SK-MEL-5 (cell line): ENCODE measurements at regions not wholly inside any gene's neighbourhood (a gene's known extent, or its start where the extent isn't known, plus 50 kb on each side); places are given as distances from the start of the nearest gene placed in this dataset.
A peak's percentile ranks its signal among the peaks of the same experiment; 100 is the strongest.

Experiments
- DNase-seq: peaks from one replicate; pipeline ENCODE4 v3.0.0-alpha.2; 2016; ENCODE audit warnings: low read depth, low spot score
- in situ Hi-C: cut with HindIII; loops from 2 replicates; pipeline ENCODE4 v1.10.0; 2016; ENCODE audit warnings: low sequenced_read_pairs, high pct_unique_total_duplicates, low pct_unique_long_range_greater_than_20kb

DNA sequence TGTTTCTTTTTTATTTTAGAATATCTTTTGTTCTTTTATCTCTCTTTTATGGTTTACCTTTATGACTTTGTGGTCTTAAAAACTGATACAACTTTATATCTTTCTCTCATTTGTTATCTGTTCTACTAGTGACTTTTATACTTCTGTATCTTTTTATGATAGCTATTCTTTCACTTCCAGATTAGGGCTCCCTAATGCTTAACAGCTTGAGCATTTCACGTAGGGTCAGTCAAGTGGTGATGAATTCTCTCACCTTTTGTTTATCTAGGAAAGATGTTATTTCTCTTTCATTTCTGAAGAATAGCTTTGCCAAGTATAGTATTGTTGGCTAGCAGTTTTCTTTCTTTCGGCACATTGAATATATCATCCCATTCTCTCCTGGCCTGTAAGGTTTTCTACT lies 123.6 kb downstream of the NUDT12 start:
- in situ Hi-C loops, result no loop called here
- no peak for DNase-seq

DNA sequence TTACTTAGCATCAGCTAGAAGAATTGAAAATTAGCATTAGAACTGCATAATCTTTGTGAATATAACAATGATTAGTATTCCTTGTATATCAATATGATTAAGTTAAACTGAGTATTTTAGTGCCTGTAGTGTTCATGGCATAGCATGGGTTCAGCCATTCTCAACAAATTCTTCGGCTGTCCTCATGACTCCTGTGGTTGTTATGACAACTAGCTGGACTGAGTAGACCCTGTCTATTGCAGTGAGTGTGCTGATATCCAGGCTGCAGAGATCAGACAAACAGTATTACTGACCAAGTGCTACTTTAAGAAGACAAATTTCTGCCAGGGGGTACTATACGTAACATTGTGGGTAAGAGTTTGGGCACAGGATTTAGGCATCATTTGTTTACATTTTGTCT lies 125.9 kb downstream of the NUDT12 start:
- DNase-seq, result no peak
- in situ Hi-C loops, result no loop called here

DNA sequence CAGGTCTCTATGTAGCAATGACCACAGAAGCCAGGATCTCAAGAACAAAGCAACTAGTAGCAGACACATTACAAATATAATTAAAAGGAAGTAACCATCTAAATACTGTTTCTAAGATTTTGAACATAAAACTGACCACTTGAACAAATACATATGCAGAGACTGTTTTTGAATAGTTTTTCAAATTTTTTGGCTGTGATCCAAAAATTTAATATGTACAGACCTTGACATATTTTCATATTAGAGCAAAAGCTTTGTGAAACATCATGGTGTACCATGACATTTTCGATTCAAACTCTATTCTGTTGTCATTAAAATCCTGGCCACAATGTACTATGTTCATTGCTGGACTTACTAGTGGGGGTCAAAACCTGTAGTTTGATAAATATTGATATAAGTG lies 126.5 kb downstream of the NUDT12 start:
- DNase-seq, result no peak
- in situ Hi-C loops, result no loop called here

DNA sequence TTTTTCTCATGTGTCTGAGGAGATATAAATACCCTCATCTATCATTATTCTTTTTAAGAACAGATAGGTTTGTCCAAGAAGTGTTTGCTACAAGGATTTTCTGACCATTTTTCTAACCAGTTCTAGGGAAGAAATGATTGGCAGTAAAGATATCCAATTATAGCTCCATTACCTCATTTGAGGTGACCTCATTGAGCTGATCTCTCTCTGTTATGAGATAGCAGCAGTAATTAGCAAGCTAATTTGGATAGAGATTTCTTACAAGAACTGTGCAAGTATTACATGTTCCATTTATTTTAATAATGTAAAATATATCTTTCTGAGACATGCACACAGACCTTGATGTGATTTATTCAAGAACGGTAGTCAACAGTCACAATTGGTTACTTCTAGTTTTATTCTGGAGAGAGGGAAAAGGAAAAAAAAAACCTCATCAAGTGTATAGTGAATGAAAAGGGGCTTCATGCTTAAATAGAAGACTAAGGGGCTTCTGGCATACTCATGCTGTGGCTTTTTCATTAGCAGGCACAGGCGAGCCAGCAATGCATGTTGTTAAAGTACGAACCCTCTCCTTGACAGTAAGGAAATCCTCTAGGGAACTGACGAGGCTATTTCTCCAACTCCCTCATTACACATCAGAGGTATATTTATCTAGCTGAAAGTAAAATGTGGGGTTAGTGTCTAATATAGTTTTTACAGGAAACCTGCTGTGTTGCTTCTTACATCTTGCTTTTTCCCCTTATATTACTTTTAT lies 127.3 kb downstream of the NUDT12 start:
- in situ Hi-C loops, result no loop called here
- no peak for DNase-seq

DNA sequence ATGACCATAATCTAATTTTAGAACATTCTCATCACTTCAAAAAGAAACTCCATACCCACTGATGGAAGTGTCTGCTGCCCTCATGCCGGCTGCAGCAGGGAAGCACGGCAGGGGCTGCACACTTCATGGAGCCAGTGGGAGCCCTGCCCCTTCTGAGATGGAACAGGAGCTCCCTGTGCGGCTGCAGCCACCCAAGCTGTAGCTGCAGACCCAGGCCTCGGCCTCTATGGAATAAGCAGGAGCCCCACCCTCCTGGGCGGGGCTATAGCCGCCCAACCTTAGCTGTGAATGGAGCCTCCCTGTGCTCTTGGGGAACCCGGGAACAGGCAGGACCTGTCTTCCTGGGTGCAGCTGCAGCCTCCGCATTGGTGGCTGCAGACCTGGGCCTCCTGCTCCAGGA lies 128.5 kb downstream of the NUDT12 start:
- no peak for DNase-seq
- in situ Hi-C loops, result no loop called here

DNA sequence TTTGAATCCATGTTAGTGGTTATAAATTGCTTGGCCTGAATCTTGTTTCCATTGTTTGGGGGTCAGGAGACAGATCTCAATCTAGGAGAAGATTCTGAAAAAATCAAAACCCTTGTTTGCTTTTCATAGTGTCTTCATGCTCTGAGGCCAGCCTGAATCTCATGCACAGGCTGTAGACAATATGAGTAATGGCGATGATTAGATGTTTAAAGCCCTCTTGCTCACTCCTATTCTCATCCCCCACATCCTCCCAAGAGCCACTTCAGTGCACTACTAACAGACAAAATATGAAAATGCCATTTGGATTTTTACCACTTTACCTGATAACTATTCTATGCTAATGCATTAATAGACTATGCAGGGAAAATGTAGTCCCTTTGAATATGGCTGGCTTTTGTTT lies 129.4 kb downstream of the NUDT12 start:
- DNase-seq, result no peak
- in situ Hi-C loops, result no loop called here

DNA sequence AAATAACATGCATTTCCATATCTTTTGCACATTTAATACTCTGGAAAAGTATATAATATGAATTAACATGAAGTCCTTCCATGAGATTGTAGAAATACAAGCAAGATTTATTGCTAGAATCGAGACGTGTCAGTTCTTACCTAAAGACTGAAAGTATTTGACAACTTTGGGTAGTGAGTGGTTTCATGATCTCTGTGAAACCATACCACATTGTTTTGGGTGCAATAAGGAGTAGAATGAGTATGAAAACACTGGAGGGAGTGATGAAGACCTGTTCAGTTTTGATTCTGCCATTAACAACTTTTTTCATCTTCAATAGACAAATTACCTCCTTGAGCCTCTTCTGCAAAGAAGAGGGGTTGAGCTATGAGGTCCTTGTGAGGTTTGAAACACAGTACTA lies 133.7 kb downstream of the NUDT12 start:
- in situ Hi-C loops, result no loop called here
- no peak for DNase-seq

DNA sequence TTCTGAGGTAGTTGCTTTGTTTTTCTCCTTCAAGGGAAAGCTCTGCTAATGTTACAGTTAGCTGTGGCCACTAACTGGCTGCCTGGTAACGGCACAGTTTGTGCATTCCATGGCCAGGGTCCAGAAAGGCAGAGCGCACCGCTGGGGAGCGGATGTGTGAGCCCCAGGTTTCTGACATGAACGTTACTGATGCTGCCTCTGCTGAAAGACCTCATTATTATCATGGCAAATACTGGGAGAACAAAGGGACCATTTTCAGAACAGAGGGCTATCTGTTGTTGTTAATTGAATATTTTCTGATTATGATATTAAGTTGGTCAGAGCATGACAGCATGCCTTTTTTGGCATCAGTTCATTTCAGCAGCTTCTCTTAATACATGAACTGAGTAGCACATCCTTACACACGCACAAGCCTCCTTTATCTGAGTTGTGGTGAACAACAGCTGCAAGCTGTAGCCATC lies 134.1 kb downstream of the NUDT12 start:
- DNase-seq, result peak; percentile 99
- in situ Hi-C loops, result no loop called here

DNA sequence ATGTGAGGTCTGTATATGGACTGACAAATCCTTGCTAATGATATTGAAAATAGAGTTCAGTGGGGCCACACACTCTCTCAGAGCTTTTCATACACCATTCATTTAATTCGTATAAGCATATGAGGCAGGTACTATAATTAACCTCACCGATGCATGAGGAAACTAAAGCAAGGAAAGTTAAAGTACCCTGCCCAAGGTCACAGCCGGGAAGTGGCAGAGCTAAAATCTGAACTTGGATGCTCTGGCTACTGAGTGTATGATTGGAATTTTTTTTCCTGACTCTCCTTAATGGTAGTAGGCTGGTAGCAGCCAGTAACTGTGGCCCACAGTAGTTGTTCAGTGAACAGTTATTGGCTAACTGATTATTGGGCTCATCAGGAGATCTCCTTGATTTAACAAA lies 135.3 kb downstream of the NUDT12 start:
- DNase-seq, result no peak
- in situ Hi-C loops, result no loop called here

DNA sequence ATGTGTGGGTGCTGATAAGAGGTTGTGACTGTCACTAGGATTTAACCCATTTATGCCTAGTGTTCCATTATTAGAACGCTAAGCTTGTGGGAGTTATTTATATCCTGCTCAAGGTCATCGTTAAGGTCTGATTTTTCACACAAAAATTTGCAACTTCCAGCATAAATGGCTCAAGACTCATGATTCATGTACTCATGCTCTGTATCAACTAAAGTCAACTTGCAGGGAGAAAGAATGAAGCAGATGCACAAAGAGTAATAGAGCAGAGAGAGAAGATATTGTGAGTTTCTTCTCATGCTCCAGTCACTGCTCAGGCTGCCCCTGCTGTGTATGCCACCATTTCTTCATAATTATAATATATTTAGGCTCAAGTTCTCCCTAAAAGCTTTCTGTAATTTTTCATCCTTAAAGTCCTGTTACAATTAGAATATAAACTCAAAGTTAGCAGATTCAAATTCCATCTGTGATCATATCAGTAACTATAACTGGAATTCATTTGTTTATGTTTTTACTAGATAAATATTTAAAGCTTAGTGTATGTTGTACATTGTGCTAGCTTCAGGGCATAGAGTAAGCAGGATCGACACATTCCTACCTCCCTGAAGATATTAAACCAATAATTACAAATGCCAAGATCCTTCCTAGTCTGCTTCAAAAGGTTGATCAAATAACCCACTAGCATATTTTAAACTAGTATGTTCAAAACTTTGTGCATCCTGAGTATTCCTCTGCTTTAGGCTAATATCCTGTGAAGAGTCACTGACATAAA lies 136.7 kb downstream of the NUDT12 start:
- in situ Hi-C loops, result no loop called here
- DNase-seq, result no peak

DNA sequence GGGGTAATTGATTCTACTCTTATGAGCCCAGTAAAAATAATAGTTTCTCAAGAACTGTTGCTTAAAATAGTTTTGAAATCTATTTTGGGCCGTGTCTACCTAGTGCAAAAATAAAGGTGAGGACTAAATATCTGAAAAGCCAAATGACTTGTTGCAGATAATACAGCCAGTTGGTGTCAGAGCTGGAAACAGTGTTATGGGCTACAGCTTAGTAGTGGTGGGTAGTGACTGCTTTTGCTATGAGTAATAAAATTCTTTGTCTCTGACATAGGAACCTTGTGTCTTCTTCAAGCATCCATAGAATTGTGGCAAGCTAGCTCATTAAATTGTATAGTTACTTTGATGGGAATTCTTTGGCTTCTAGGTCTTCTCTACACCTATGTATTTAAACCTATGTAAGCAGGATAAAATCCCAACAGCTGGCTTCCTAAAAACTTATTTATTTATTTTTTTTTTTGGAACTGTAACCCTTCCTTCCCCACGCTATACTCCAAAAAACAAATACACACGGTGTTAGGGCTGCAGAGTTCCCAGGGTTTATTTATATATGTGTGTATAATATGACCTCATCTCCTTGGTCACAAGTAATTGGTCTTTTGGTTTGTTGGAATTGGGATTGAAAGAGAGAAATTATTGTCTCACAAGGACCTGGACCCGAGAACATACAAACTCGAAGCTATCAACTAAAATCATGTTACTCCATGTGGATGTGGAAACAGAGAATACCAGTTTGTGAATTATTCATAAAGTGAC lies 138.0 kb downstream of the NUDT12 start:
- in situ Hi-C loops, result no loop called here
- peak; percentile 52 for DNase-seq

DNA sequence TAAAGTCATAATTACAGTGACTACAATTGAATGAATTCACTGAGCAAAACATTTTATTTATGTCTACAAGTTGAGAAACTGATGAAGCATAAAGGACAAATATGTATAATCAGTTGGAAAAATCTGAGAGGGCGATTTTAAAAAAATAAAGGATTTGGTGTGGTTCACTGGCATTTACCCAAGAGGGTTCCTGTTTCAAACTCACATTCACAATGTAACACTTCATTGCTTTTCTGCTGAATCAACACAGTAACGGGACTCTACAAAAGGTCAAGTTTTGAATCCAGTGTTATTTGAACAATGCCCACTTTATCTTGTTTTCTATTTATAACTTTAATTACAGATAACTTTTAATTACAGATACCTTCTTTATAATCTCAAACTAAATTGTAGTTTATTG lies 138.6 kb downstream of the NUDT12 start:
- in situ Hi-C loops, result no loop called here
- peak; percentile 92 for DNase-seq

DNA sequence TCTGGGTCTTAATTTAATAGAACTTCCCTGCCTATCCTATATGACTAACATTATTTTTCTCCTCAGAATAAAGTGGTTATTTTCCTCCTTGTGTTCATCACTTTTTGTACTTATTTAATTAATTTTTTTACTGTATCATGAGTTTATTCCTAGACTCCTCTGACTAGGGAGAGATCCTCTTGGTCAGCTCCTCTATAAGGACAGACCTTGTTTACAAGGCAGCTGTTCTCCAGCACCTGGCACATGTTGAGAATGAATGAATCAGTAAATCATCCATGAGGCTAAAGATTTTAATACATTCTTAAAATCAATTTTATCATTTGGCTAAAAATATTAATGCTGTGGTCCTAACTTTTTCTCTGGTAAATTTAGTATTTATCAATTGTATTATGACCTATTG lies 139.8 kb downstream of the NUDT12 start:
- in situ Hi-C loops, result no loop called here
- DNase-seq, result no peak

DNA sequence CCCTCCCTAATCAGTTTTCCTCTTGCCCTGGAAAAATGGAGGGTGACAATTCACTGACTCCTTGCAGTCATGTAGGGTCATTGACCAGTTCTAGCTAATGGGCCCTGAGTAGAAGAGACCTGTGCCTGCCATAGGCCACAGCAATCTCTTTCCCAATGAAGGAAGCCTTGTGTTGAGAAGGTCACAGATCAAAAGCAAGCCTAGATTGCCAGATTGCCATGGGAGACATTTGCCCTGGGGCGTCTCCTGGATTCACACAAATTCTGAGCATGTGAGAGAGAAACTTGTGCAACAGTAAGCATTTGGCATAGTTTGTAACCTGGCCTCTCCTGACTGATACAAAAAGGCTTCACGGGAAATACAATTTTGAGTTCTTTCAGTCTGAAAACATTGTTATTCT lies 148.0 kb downstream of the NUDT12 start:
- peak; percentile 98 for DNase-seq
- in situ Hi-C loops, result no loop called here

DNA sequence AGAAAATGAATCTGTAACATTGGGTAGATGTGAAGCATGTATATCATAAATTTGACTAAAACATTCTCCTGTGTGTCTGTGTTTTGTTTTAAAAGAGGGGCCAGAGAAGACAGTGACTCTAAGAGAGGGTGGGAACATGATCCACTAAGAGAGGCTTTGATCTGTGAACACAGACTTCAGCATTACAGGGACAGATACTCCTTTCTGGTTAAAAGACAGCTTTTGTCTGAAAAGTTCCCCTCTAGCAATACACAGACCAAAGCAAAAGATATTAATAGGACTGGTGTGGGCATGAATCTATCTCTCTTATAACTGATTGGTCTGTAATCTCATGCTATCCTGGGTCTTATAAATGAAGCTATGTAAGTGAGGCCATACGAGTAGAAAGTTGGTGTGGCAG lies 150.9 kb downstream of the NUDT12 start:
- DNase-seq, result peak; percentile 97
- in situ Hi-C loops, result no loop called here

DNA sequence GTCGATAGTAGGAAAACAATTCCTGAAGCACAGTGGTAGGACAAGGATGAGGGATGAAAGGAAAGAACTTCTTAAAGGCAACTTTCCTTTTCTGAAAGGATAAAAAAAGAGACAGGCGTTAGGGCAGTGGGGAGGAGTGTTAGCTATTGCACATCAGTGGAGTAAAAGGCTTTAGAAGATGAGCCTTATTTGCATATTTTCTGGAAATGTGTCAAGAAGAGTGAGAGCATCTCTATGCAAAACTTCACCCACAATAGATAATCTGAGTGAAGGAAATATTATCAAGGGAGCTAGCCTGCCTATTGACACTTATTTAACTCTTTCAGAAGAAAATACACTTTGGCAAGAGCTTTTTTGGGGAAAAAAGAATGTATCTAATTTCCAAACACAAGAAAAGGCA lies 151.6 kb downstream of the MACIR start:
- DNase-seq, result no peak
- in situ Hi-C loops, result no loop called here

DNA sequence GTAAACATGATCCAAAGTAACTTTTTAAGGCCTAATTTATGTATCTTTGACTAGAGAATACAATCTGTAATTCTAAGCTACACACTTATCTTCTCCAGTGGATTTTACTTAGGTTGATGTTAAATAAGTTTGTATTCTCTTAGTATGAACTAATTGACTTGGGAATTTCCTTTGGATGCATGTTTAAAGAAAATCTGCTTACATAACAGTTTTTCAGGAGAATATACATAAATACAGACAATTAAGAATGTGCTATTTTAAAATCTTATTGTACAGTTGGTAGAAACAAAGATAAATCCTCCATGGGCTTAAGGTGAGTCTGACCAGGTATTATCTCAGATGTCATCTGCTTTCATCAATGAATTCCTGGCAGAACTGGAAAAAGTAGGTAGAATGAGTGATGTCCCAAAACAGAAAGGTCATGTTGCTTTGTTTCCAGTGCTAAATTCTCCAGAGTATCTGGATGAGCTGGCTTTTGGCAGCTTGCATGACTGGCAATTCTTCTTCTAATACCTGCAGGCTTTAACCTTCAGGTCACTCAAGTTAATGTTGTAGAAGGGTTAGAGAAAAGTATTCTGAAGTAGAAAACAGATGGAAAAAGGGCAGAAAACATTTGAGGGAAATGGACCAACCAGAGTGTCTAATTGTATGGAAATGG lies 150.6 kb downstream of the MACIR start:
- DNase-seq, result no peak
- in situ Hi-C loops, result no loop called here

DNA sequence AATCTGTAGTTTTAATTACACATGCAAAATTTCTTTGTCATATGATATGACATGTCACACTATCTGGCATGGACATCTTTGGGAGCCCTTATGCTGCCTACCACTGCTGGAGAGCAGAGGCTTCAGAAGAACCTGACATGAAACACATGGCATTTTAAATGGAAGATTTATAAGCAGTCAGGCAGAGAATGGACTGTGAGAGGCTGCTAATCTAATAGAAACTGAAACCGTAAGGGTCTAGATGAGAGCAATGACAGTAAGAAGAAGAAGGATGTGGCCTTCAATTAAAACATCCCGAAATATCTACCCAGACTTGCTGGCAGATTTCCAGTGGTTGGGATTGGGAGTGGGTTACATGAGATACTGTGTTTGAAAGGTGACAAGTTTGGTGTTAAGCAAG lies 149.8 kb downstream of the MACIR start:
- in situ Hi-C loops, result no loop called here
- no peak for DNase-seq
